Stimulated activated CD8-positive, alpha-beta memory T cell treated with anti-CD3 and anti-CD28 coated beads, Interleukin-7, amount 100 ng/mL, for 48 hours (primary cell): ENCODE measurements at regions not wholly inside any gene's neighbourhood (a gene's known extent, or its start where the extent isn't known, plus 50 kb on each side); places are given as distances from the start of the nearest gene placed in this dataset.
A peak's percentile ranks its signal among the peaks of the same experiment; 100 is the strongest.

ENCODE experiments used
- DNase-seq, 2 donors: peaks; one replicate each; pipeline ENCODE4 v3.0.0-alpha.2; 2020; ENCODE audit warnings: low read depth in 1 of 2; ENCODE audit errors: extremely low read depth in 1 of 2

DNA sequence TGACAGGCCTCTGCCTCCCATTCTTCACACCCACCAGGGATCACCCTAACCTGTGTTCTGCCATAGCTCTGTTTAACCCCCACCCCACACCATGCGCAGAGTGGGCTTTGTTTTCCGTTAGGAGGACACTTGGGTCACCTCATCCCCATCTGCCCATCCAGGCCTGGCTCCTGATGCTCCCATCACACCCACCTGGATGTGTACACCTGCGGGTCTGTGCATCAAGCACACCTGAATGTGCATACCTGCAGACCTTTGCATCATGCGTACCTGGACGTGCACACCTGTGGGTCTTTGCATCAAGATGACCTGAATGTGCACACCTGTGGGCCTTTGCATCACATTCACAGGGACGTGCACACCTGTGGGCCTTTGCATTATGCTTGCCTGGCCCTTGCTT lies 835.8 kb upstream of the TMEM132C start:
- DNase-seq, result no peak

DNA sequence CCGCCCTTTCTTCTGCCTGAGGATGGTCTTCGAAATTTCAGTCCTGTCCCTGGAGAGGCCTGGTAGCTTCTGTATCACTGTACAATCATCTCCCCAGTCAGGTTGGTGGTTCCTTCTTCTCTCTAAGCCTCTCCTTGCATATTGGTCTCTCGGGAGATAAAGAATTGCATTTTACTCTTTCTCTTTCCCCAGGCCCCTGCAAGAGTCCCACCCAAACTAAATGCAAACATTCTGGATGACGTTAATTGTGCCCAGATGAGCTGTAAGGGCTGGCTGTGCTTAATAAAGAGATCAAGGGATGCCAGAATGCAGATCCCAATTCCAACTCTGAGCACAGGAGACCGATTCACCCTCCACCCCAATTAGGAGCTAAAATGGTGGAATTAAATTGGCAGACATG lies 835.4 kb upstream of the TMEM132C start:
- no peak for DNase-seq

DNA sequence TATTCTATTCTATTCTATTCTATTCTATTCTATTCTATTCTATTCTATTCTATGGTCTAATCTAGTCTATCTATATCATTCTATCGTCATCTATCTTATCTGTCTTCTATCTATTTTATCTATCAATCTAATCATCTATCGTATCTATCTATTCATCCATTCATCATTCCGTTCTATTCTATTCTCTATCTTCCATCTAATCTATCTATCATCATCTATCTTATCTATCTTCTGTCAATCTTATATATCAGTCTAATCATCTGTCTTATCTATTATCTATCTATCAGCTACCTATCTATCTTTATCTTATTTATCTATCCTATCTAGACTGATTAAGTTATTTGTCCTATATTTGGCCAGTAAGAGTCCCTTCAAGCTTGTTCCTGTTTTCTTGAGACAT lies 831.5 kb upstream of the TMEM132C start:
- no peak for DNase-seq

DNA sequence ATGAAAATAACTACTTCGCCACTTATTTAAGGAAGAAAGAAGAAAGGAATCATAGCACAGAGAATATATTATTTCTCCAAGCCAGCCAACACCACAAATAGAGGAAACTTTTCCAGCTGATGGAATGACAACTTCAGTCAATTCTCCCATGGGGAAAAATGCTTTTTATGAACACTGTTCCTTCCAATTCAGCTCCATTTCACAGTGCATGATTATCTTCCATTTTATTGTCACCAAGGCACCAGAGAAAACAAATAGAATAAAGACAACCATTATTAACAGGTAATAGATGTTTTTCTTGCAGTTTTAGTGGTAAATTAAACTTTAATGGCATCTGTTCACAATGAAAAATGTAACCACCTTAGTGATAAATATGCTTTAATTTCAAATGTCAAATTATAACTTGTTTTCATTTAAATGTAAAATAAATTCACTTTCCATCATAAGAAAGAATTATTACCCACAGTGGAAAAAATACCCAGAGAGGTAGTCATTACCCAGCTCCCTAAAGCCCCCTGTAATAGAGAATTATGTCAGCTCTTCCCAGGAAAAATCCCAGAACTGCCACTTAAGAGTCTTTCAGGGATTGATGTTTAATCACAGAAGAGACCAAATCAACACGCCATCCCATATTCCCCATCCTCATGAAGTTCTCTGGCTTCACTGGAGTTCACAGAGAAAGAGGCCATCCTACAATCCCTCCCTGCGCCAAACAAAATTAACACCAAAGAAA lies 828.3 kb upstream of the TMEM132C start:
- DNase-seq, result no peak

DNA sequence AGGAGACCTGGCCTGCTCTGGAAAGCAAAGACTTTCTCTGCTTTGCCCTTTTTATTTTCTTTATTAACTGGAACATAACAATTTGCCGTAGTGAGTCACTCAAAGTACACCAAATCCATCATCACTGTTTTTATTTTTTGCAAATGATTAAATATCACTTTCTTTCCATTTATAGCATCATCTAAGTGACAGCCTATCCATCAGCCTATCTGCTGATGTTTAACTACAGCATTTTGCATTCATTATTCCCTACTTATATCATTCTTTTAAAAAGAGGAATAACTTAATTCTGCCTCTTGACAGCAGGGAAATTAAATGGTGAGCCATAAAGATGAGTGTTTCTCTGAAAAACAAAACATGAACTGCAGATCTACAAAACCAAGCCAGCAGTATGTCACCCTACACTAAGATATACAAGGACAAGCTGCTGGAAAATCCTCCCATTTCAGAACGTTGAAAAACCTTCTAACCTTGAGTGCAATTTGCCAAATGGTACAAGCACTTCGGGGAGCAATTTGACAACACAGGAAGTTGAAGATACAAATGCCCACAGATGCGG lies 821.3 kb upstream of the TMEM132C start:
- no peak for DNase-seq

DNA sequence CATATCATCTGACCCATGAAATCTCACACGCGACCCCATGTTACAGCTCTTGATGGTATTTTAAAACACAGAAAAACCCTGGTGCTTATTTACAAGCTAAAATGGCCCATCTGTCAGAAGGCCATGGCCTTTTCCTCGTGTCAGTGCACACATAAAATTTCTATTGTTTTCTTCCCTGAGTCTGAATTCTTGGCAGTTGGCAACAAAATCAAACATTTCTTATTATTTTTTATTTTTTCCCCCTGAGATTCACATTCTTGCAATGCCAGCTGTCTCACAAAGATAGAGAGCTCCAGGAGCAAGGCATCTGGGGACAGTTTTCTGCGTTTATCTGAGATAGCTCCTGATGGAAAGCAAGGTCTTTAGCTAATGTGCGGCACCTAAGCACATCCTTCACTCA lies 818.1 kb upstream of the TMEM132C start:
- no peak for DNase-seq

DNA sequence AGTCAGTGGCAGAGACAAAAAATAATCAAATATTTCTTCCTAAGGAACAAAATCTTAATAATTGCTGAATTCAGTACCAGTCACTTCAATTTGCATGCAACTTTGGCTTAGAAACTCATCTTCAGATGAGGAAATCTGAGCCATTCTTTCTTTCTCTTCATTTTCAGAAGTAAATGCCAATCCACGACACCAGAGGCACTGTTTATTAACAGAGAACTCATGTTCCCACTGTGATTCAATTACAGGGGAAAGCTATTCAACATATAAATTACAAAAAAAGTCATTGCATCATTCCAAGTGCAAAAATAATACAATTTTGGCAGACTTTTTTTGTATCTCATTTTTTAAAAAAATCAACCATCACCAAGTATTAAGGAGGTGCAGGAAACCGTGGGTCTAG lies 816.1 kb upstream of the TMEM132C start:
- DNase-seq, result no peak

DNA sequence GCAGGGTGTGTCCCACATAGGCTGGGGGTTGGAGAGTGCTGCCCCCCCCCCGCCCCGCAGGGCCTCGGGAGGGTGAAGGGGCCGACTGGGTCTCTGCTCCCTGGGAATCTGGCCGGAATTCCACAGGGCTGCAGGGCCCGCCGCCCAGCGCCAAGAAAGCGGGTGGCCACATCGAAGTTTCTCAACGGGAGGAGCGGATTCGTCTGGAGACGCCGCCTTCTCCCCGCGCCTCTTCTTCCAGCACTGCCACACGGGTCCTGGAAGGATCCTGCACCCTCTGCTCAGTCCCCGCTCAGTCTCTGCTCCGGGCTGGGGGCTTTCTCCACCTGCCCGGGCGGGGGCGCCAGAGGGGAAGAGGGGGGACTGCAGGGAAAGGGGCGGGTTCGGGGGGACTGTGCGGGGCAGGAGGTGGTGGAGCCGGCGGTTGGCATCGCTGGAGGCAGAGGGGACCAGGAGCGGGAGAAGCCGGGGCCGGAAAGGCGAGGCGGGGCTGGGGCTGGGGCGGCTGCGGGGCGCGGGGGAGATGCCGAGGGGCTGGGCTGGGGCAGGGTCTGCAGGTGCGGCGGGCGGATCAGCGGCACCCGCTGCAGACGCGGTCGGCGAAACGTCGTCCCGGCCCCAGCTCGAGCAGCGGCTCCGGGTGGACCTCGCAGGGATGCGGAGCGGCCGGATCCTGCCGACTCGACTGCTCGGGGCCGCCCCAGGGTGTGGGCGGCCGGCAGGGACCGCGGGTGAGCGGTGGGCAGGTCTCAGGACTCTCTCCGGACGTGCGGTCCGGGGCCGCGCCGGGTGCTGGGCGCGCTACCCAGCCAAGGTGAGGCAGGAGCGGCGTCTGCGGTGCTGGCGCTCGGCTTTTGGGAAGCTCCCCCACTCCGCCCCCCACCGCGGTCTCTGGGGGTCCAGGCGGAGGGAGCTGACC lies 811.4 kb upstream of the TMEM132C start:
- no peak for DNase-seq

DNA sequence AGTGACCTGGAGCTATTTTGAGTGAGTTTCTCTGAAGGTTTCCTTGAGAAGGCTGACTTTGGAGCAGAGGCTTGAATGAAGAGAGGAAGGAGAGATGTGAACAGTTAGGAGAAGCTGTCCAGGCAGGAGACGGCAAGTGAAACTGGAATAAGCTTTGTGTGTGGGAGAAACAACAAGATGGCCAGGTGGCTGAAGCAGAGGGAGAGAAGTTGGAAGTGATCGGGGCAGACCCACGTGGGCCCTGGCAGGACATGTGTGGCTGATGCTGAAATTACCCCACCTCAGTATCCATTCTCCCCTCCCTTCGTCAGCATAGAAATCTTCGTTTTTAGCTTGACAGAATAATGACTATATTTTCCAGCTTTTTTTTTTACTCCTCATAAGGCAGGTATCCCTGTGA lies 809.2 kb upstream of the TMEM132C start:
- no peak for DNase-seq

DNA sequence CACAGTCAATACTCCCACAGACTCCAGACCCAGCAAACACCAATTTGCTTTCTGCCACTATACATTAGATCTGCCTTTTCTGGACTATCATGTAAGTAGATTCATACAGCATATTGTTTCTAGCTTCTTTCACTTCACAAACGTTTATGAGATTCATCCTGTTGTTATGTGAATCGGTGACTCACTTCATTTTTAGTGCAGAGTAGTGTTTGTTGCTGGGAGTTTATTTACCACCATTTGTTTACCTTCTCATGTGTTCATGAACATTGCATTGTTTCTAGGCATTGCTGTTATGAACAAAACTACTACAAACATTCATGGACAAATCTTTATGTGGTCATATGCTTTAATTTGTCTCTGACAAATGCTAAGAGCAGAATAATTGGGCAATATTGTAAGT lies 807.8 kb upstream of the TMEM132C start:
- DNase-seq, result no peak

DNA sequence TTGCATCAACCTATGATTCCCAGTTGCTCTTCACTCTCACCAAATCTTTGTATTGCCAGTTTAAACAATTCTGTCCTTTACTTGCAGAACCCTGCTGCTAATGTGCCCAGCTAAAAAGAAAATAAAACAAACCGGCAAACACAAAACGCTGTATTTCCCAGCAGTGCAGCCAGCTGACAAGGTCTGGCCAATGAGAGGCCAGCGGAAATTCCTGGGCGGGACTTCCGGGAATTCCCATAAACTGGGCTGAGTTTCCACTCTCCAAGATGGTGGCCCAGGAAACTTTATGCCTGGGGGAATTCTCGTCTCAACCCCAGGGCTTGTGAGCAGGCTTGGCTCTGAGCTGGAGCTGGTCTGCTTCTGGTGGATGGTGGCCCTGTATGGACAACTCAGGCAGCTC lies 807.3 kb upstream of the TMEM132C start:
- no peak for DNase-seq

DNA sequence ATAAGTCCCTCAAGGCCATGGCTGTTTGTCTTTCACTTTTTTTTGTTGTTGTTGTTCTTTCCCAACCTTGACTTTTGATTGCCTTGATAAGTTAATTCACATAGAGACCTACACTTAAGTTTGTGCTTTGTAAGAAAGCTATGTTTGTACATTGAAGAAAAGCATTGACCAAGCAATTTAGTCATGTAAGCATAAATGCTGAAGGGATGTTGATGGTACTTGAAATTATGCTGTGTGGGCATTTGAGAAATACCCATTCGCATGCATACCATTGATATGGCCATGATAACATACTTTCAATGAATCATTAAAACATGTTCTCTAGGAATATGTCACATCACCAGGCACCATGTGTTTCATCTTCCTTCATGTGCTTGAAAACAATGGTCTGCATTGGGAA lies 803.7 kb upstream of the TMEM132C start:
- DNase-seq, result no peak

DNA sequence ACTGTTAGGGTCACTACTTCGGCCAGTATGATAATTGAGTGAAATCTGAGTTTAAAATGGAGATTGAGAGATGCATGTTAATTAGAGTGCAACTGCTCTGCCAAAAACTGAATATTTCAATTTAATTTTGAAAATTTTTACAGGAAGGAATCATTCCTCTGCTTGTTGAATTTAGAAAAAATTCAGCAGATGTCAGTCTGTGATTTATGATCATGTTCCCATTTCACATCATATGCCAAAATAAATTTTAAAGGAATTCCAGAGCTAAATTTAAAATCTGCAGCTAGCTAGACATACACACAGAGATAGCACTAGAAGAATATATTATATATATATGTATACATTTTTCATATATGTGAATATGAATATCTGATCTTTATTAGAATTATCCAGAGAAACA lies 797.6 kb upstream of the TMEM132C start:
- no peak for DNase-seq

DNA sequence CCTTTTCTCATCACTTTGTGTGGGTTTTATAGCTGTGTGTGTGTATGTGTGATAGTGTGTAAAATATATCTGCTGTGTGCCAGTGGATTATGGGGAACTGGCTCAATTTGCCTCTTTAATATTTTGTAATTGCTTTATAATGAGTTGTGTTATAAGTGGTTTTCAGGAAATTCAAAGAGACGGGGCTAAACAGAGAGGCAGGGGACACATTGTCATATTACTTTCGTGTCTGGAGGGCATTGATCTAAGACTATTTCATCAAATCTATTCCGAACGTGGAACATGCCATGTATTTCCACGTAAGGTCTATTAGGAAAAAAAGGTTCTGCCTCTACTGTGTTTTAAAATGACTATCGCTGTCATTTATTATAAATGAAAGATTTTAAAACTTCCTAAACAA lies 793.2 kb upstream of the TMEM132C start:
- no peak for DNase-seq

DNA sequence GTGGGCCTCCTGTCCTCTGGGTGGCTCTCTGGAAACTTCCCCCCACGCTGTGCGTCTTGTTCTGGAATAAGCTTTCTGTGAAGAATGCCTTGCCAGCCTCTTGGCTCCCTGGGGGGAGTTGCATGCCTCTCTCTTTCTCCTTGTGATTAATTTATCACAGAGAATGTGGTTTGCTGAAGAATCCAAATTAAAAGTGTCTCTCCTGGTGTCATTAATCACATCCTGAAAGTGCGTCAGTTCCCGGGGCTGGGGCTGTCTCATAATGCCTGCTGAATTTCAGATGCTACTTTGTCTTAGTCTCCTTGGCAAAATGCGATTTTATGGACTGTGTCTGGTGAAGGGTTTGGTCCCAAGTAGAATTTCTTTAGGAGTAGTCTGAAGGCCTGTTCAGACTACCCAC lies 787.7 kb upstream of the TMEM132C start:
- DNase-seq, result no peak

DNA sequence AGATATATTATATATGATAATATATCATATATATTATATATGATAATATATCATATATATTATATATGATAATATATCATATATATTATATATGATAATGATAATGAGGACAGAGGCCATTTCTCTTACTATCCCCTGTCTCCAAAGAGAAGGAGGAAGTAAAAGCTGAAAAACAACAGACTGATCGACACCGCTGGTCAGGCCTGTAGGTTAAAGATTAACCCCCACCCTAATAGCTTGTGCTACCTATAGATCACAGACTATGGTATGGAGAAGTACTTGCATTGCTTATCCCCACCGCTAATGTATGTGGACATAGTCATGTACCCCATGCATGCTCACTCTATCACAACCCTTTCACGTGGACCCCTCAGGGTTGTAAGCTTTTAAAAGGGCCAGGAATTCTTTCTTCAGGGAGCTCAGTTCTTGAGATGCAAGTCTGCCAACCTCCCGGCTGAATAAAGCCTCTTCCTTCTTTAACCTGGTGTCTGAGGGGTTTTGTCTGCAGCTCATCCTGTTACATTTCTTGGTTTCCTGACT lies 786.1 kb upstream of the TMEM132C start:
- no peak for DNase-seq

DNA sequence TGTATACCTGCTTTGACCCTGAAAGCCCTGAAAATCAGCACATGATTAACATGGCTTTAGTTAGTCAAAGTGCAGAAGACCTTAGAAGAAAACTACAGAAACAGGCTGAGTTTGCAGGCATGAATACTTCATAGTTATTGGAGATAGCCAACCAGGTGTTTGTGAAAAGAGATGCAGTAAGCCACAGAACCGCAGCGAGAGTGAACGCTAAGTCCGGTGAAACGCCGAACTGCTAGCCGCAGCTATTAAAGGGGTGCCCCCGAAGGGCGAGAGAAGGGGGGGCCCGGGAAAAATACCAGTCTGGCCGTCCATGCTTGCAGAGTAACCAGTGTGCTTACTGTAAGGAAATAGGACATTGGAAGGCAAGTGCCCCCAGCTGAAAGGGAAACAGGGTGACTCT lies 784.0 kb upstream of the TMEM132C start:
- no peak for DNase-seq

DNA sequence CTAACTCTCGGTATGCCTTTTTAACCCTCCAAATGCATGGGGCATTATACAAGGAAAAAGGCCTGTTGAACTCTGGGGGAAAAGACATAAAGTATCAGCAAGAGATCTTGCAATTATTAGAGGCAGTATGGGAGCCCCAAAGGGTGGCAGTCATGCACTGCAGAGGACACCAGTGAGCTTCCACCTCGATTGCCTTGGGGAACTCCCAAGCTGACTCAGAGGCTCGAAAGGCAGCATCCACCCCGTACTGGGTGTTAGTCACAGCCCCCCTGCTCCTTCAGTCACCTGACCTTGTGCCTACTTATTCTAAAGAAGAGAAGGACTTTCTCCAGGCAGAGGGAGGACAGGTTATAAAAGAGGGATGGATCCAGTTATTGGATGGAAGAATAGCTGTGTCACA lies 781.4 kb upstream of the TMEM132C start:
- DNase-seq, result peak in 1 of 2 donors; percentile 29

DNA sequence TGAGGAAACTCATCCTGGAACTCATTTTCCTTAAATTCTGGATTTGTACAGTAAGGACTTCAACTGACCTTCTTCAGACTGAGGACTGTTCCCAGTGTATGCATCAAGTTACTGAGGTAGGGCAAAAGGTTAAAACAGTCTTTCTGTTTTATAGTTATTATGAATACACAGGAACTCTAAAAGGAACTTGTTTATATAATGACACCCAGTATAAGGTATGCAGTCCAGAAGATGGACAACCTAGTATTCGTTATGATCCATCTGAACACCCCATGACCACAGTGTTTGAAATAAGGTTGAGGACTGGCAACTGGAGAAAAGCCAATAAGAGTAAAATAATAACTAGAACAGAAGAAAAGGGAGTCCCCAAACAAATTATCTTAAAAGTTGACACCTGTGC lies 779.9 kb upstream of the TMEM132C start:
- DNase-seq, result no peak

DNA sequence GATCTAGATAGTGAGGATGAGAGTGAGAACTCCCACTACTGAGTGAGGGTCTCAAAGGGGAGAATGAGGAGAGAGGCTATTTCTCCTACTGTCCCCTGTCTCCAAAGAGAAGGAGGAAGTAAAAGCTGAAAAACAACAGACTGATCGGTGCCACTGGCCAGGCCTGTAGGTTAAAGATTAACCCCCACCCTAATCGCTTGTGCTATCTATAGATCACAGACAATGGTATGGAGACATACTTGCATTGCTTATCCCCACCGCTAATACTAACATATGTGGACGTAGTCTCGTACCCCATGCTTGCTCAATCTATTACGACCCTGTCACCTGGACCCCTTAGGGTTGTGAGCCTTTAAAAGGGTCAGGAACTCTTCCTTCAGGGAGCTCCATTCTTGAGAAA lies 777.9 kb upstream of the TMEM132C start:
- no peak for DNase-seq

DNA sequence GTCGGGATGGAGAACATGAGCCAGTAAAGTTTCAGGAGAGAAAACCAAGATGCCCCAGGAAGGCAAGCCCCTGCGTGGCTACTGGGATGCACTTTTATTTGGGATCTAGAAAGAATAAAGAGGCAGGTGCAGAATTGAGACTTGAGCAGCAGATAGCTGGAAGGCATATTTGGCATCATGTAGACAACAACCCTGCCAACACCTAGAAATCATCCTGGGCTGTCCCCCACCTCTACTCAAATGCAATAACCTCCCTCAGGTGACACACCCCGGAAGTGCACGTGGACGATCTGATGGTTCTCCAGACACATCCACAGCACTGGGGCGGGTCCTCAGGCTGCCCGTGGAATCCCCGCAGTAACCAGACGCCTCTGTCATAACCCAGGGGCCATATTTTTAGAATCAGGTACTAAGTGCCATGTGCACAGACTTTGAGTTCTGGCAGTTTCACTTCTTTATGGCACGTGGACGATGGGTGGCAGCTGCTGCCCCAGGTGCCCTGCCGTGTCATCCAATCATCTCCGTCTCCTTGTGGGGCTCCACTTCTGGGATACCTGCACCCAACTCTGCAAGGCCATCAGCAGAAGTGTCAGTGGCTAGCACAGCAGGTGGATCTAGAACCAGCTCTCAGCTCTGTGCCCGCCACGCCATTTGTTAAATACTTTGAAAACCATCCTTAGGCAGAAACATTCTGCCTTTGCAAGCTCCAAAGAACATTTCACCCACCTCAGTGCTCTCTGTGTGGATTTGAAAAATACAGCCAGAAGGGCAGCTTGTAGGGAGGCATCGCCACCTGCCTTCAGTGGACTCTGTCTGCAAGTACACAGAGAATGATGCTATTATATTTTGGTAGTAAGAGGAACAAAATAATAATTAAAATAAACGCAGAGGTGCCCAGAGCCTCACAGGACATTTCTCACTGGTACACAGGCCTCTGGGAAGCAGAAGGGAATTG lies 771.7 kb upstream of the TMEM132C start:
- DNase-seq, result no peak
